ENCODE measurements at regions not wholly inside any gene's neighbourhood (a gene's known extent, or its start where the extent isn't known, plus 50 kb on each side); places are given as distances from the start of the nearest gene placed in this dataset.

- Histone ChIP-seq H2AFZ (ENCODE audit: low read length) (no peak overlapping the region), H3K4me1 (ENCODE audit: low read length) (peaks cover under 1% of the 10 kb centered on the region), H3K9me3 (ENCODE audit: low read length) (no peaks in the 10 kb centered on the region), H3K4me2 (ENCODE audit: low read depth, low read length, poor library complexity, severe bottlenecking) (no peak overlapping the region), H3K36me3 (ENCODE audit: insufficient read depth, low read length) (no peaks in the 10 kb centered on the region), H3K9ac (ENCODE audit: low read length) (no peak overlapping the region), H4K20me1 (ENCODE audit: insufficient read depth, low read depth, low read length) (no peaks in the 10 kb centered on the region), H3K4me3 (ENCODE audit: low read length) (no peak overlapping the region), H3K27me3 (ENCODE audit: low read length) (no peaks in the 10 kb centered on the region), H3K9me2 (replicated peaks; ENCODE audit: insufficient read depth, low read length) (no peaks in the 10 kb centered on the region), H3K27ac (ENCODE audit: low read length) (no peak overlapping the region), H3K79me2 (ENCODE audit: low read length) (no peaks in the 10 kb centered on the region)
- DNase-seq = no peak
Measured at GRCh38 chr5:61215996-61216395, 53.7 kb upstream of the SMIM15 start.

GRCh38 chr5:61216741-61217140, 54.5 kb upstream of the SMIM15 start:
- H4K20me1 ChIP-seq (ENCODE audit: insufficient read depth, low read depth, low read length) = no peaks in the 10 kb centered on the region
- H3K9me3 ChIP-seq (ENCODE audit: low read length) = no peaks in the 10 kb centered on the region
- H3K9ac ChIP-seq (ENCODE audit: low read length) = no peak overlapping the region
- H2AFZ ChIP-seq (ENCODE audit: low read length) = no peak overlapping the region
- no peak for DNase-seq
- H3K79me2 ChIP-seq (ENCODE audit: low read length) = no peaks in the 10 kb centered on the region
- no peaks in the 10 kb centered on the region for H3K27me3 ChIP-seq (ENCODE audit: low read length)
- no peak overlapping the region for H3K4me2 ChIP-seq (ENCODE audit: low read depth, low read length, poor library complexity, severe bottlenecking)
- H3K9me2 ChIP-seq (replicated peaks; ENCODE audit: insufficient read depth, low read length) = no peaks in the 10 kb centered on the region
- H3K4me3 ChIP-seq (ENCODE audit: low read length) = no peak overlapping the region
- H3K27ac ChIP-seq (ENCODE audit: low read length) = no peak overlapping the region
- H3K36me3 ChIP-seq (ENCODE audit: insufficient read depth, low read length) = no peaks in the 10 kb centered on the region
- H3K4me1 ChIP-seq (ENCODE audit: low read length) = no peaks in the 10 kb centered on the region

- Histone ChIP-seq H3K4me1 (ENCODE audit: low read length) (no peaks in the 10 kb centered on the region), H3K4me3 (ENCODE audit: low read length) (no peak overlapping the region), H3K9me2 (replicated peaks; ENCODE audit: insufficient read depth, low read length) (no peaks in the 10 kb centered on the region), H3K27ac (ENCODE audit: low read length) (no peak overlapping the region), H3K9ac (ENCODE audit: low read length) (no peak overlapping the region), H3K79me2 (ENCODE audit: low read length) (no peaks in the 10 kb centered on the region), H3K4me2 (ENCODE audit: low read depth, low read length, poor library complexity, severe bottlenecking) (no peak overlapping the region), H3K27me3 (ENCODE audit: low read length) (no peaks in the 10 kb centered on the region), H4K20me1 (ENCODE audit: insufficient read depth, low read depth, low read length) (no peaks in the 10 kb centered on the region), H3K36me3 (ENCODE audit: insufficient read depth, low read length) (no peaks in the 10 kb centered on the region), H2AFZ (ENCODE audit: low read length) (no peak overlapping the region), H3K9me3 (ENCODE audit: low read length) (no peaks in the 10 kb centered on the region)
- no peak for DNase-seq
Measured at GRCh38 chr5:61217214-61217613, 54.9 kb upstream of the SMIM15 start.

DNA sequence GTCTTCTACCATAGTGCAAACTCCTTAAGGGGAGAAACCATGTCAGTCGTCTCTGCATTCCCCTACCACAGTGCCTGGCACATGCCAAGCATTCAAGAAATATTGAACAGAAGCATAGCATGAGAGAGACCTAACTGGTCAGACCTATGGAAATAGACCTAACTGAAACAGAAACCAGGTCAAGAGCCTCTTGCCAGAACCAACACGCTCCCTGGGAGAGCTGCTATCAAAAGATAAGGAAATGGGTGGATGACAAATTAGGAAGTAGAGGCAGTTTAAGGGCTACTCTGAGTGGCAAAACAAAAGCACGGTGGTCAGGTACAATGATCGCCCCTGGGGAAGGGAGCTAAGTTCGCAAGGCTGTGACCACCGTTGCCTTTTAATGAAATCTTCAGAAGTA, 66.0 kb upstream of the SMIM15 start:
- H3K4me2 ChIP-seq (ENCODE audit: low read depth, low read length, poor library complexity, severe bottlenecking) = peak overlapping the region; percentile 28
- H3K9me3 ChIP-seq (ENCODE audit: low read length) = no peaks in the 10 kb centered on the region; the same call in 1 of the 2 replicates
- H3K27me3 ChIP-seq (ENCODE audit: low read length) = no peaks in the 10 kb centered on the region; the same call in 1 of the 2 replicates
- H3K4me3 ChIP-seq (ENCODE audit: low read length) = peak overlapping the region; percentile 2; the same call in 1 of the 2 replicates
- no peaks in the 10 kb centered on the region for H3K79me2 ChIP-seq (ENCODE audit: low read length)
- DNase-seq = no peak
- no peak overlapping the region for H3K9ac ChIP-seq (ENCODE audit: low read length)
- H4K20me1 ChIP-seq (ENCODE audit: insufficient read depth, low read depth, low read length) = no peaks in the 10 kb centered on the region
- H3K4me1 ChIP-seq (ENCODE audit: low read length) = no peaks in the 10 kb centered on the region
- H2AFZ ChIP-seq (ENCODE audit: low read length) = no peak overlapping the region; the same call in 1 of the 2 replicates
- H3K9me2 ChIP-seq (replicated peaks; ENCODE audit: insufficient read depth, low read length) = no peaks in the 10 kb centered on the region
- H3K27ac ChIP-seq (ENCODE audit: low read length) = no peak overlapping the region
- no peaks in the 10 kb centered on the region for H3K36me3 ChIP-seq (ENCODE audit: insufficient read depth, low read length)

- Histone ChIP-seq H3K36me3 (ENCODE audit: insufficient read depth, low read length) (no peaks in the 10 kb centered on the region), H3K9ac (ENCODE audit: low read length) (no peak overlapping the region), H3K27me3 (ENCODE audit: low read length) (no peaks in the 10 kb centered on the region; the same call in 1 of the 2 replicates), H3K79me2 (ENCODE audit: low read length) (no peaks in the 10 kb centered on the region), H2AFZ (ENCODE audit: low read length) (peak overlapping the region; percentile 23; the same call in 1 of the 2 replicates), H3K4me3 (ENCODE audit: low read length) (peak overlapping the region; percentile 2; the same call in 1 of the 2 replicates), H3K9me3 (ENCODE audit: low read length) (no peaks in the 10 kb centered on the region; the same call in 1 of the 2 replicates), H3K4me2 (ENCODE audit: low read depth, low read length, poor library complexity, severe bottlenecking) (peak overlapping the region; percentile 28), H3K9me2 (replicated peaks; ENCODE audit: insufficient read depth, low read length) (no peaks in the 10 kb centered on the region), H3K27ac (ENCODE audit: low read length) (no peak overlapping the region), H4K20me1 (ENCODE audit: insufficient read depth, low read depth, low read length) (no peaks in the 10 kb centered on the region), H3K4me1 (ENCODE audit: low read length) (no peaks in the 10 kb centered on the region)
- no peak for DNase-seq
Measured at GRCh38 chr5:61228691-61229280, 66.5 kb upstream of the SMIM15 start.

DNA sequence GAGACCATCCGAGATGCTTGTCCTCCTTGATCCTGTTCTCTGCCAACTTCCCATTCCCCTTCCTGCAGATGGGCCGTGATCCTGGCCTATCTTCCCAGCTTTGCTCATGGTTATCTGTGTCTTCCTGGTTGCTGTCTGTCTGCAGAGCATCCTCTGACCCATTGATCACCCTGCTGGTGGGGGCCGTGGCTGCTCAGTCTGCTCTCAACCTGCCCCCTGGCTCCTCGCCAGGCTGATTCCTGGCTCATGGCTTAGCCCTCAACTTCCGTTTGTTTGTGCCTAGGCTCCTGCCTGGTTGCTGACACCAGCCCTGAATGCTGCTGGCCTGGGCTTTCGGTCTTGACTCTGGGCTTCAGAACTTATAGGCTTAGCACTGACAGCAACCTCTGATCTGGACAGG, 67.1 kb upstream of the SMIM15 start:
- Histone ChIP-seq H3K4me1 (ENCODE audit: low read length) (no peaks in the 10 kb centered on the region), H3K27ac (ENCODE audit: low read length) (no peak overlapping the region), H3K36me3 (ENCODE audit: insufficient read depth, low read length) (no peaks in the 10 kb centered on the region), H4K20me1 (ENCODE audit: insufficient read depth, low read depth, low read length) (no peaks in the 10 kb centered on the region), H3K4me2 (ENCODE audit: low read depth, low read length, poor library complexity, severe bottlenecking) (no peak overlapping the region), H3K4me3 (ENCODE audit: low read length) (no peak overlapping the region), H2AFZ (ENCODE audit: low read length) (no peak overlapping the region), H3K27me3 (ENCODE audit: low read length) (no peaks in the 10 kb centered on the region; the same call in 1 of the 2 replicates), H3K79me2 (ENCODE audit: low read length) (no peaks in the 10 kb centered on the region), H3K9me3 (ENCODE audit: low read length) (no peaks in the 10 kb centered on the region; the same call in 1 of the 2 replicates), H3K9me2 (replicated peaks; ENCODE audit: insufficient read depth, low read length) (no peaks in the 10 kb centered on the region), H3K9ac (ENCODE audit: low read length) (no peak overlapping the region)
- no peak for DNase-seq

DNA sequence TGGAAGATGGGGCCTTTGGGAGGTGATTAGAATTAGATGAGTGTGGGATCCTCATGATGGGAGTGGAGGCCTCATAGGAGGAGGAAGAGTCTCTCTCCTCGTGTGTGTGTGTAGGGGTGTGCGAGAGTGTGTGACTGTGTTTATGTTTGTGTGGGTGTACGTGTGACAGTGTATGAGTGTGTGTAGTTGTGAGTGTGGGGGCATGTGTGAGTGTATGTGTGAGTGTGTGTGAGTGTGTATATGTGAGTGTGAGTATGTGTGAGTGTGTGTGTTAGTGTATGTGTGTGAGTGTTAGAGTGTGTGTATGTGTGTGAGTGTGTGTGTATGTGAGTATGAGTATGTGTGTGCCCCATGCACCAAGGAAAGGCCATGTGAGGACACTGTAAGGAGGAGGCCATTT, 68.2 kb upstream of the SMIM15 start:
- no peak for DNase-seq
- Histone ChIP-seq H4K20me1 (ENCODE audit: insufficient read depth, low read depth, low read length) (no peaks in the 10 kb centered on the region), H3K27me3 (ENCODE audit: low read length) (no peaks in the 10 kb centered on the region; the same call in 1 of the 2 replicates)

GRCh38 chr5:61231813-61232212, 69.5 kb upstream of the SMIM15 start:
- no peak overlapping the region for H3K4me2 ChIP-seq (ENCODE audit: low read depth, low read length, poor library complexity, severe bottlenecking)
- no peaks in the 10 kb centered on the region for H3K79me2 ChIP-seq (ENCODE audit: low read length)
- H3K9me3 ChIP-seq (ENCODE audit: low read length) = no peaks in the 10 kb centered on the region; the same call in 1 of the 2 replicates
- DNase-seq = no peak
- no peaks in the 10 kb centered on the region for H3K9me2 ChIP-seq (replicated peaks; ENCODE audit: insufficient read depth, low read length)
- H3K27me3 ChIP-seq (ENCODE audit: low read length) = no peaks in the 10 kb centered on the region; the same call in 1 of the 2 replicates
- H3K36me3 ChIP-seq (ENCODE audit: insufficient read depth, low read length) = no peaks in the 10 kb centered on the region
- no peak overlapping the region for H3K27ac ChIP-seq (ENCODE audit: low read length)
- no peak overlapping the region for H3K4me3 ChIP-seq (ENCODE audit: low read length)
- H3K9ac ChIP-seq (ENCODE audit: low read length) = no peak overlapping the region
- H2AFZ ChIP-seq (ENCODE audit: low read length) = no peak overlapping the region
- H4K20me1 ChIP-seq (ENCODE audit: insufficient read depth, low read depth, low read length) = no peaks in the 10 kb centered on the region
- H3K4me1 ChIP-seq (ENCODE audit: low read length) = no peaks in the 10 kb centered on the region

More for the DNA sequence above, 68.2 kb upstream of the SMIM15 start:
- H2AFZ ChIP-seq (ENCODE audit: low read length) = no peak overlapping the region
- no peaks in the 10 kb centered on the region for H3K79me2 ChIP-seq (ENCODE audit: low read length)
- H3K36me3 ChIP-seq (ENCODE audit: insufficient read depth, low read length) = no peaks in the 10 kb centered on the region
- no peaks in the 10 kb centered on the region for H3K9me2 ChIP-seq (replicated peaks; ENCODE audit: insufficient read depth, low read length)
- no peaks in the 10 kb centered on the region for H3K4me1 ChIP-seq (ENCODE audit: low read length)
- no peak overlapping the region for H3K4me3 ChIP-seq (ENCODE audit: low read length)
- no peak overlapping the region for H3K9ac ChIP-seq (ENCODE audit: low read length)
- H3K9me3 ChIP-seq (ENCODE audit: low read length) = no peaks in the 10 kb centered on the region; the same call in 1 of the 2 replicates
- H3K27ac ChIP-seq (ENCODE audit: low read length) = no peak overlapping the region
- H3K4me2 ChIP-seq (ENCODE audit: low read depth, low read length, poor library complexity, severe bottlenecking) = no peak overlapping the region
